A673 (cell line): ENCODE measurements at regions not wholly inside any gene's neighbourhood (a gene's known extent, or its start where the extent isn't known, plus 50 kb on each side); places are given as distances from the start of the nearest gene placed in this dataset.

ENCODE experiments used
- BruUV-seq: library from RNA; stranded (reverse); fragments of 400-500 nt; replicated peaks from 2 replicates; lab custom pipeline; 2021; lab: Mats Ljungman, UMichigan
- CTCF ChIA-PET: fragments of 300-600 bp; sonication (Branson Sonifier 250); formaldehyde crosslinking; loops from one replicate; lab custom pipeline; 2022; ENCODE audit warnings: antibody characterized with exemption; lab: Charles Lee
- POLR2A ChIA-PET: fragments of 300-600 bp; sonication (Branson Sonifier 250); formaldehyde crosslinking; loops from one replicate; lab custom pipeline; 2022; ENCODE audit warnings: antibody characterized with exemption; ENCODE audit not compliant: low non-redundant PET; lab: Charles Lee
- DNase-seq: peaks from one replicate; pipeline ENCODE4 v3.0.0-alpha.2; 2015; ENCODE audit warnings: low spot score
- H3K27ac ChIP-seq: fragments of 200-600 bp; sonication (generic); 2 replicates; pipeline ENCODE4 v1.5.1; 2016; ENCODE audit warnings: mixed run types, low read depth, mild to moderate bottlenecking, mixed read lengths, antibody characterized with exemption, low read length; ENCODE audit not compliant: poor library complexity, severe bottlenecking
- H3K27me3 ChIP-seq: fragments of 200-600 bp; sonication (generic); replicated peaks from 2 replicates; pipeline ENCODE4 v1.6.1; 2017; ENCODE audit warnings: mixed run types, low read depth, mild to moderate bottlenecking, mixed read lengths, antibody characterized with exemption, low read length; ENCODE audit not compliant: insufficient read depth, poor library complexity
- H3K36me3 ChIP-seq: fragments of 200-600 bp; sonication (generic); 2 replicates; pipeline ENCODE4 v1.6.1; 2016; ENCODE audit warnings: mixed run types, mild to moderate bottlenecking, mixed read lengths, antibody characterized with exemption, low read length; ENCODE audit not compliant: insufficient read depth, poor library complexity, severe bottlenecking
- H3K4me1 ChIP-seq: fragments of 200-600 bp; sonication (generic); 2 replicates; pipeline ENCODE4 v1.6.1; 2017; ENCODE audit warnings: mixed run types, mild to moderate bottlenecking, mixed read lengths, antibody characterized with exemption, low read length; ENCODE audit not compliant: insufficient read depth, poor library complexity, severe bottlenecking
- H3K4me3 ChIP-seq: fragments of 200-600 bp; sonication (generic); 2 replicates; pipeline ENCODE4 v1.5.1; 2016; ENCODE audit warnings: low read depth, mixed run types, mild to moderate bottlenecking, mixed read lengths, low read length; ENCODE audit not compliant: poor library complexity, severe bottlenecking
- H3K9me3 ChIP-seq: fragments of 200-600 bp; sonication (generic); 2 replicates; pipeline ENCODE4 v1.6.1; 2016; ENCODE audit warnings: mixed run types, low read depth, mild to moderate bottlenecking, mixed read lengths, antibody characterized with exemption, low read length; ENCODE audit not compliant: poor library complexity, severe bottlenecking
- EZH2 ChIP-seq: fragments of 200-600 bp; sonication (generic); IDR thresholded peaks from 2 replicates; pipeline ENCODE4 v1.6.1; 2017; ENCODE audit warnings: borderline replicate concordance, low read depth, mild to moderate bottlenecking, mixed read lengths, antibody characterized with exemption, low read length; ENCODE audit not compliant: poor library complexity, severe bottlenecking
- intact Hi-C: fragments of 100-400 bp; cut with micrococcal nuclease; formaldehyde crosslinking; loops from one replicate; pipeline ENCODE4 v1.10.0; 2022; ENCODE audit not compliant: unreplicated experiment
- TF ChIP-seq, protein P1 (sequence below): fragments of 300-800, 200-600 bp; sonication (generic); conservative IDR thresholded peaks from 2 replicates; pipeline ENCODE4 v1.5.1; 2017; ENCODE audit warnings: low read depth, mild to moderate bottlenecking, antibody characterized with exemption, low read length, moderate library complexity, mixed read lengths

DNA sequence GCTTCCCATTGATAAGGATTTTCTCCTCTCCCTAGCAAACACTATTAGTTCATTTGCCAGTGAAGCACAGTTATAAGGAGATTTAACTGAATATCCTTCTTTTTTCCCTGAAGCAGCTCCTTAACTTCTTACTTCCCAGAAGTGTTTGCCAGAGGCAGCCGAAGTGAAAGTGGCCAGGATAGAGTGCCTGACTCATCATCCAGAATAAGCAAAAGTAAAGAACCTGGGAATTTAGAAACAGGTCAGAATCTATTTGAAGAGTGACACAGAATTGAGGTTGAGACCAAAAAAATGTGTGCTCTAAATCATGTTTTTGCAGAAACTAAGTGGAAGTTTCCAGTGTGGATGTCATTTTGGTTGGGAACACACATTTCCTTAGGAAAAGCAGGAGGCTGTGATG, 249.6 kb upstream of the VWC2 start:
- CTCF ChIA-PET = no interaction called here
- H3K4me3 ChIP-seq = no peak overlapping the region
- intact Hi-C loops = no loop called here

DNA sequence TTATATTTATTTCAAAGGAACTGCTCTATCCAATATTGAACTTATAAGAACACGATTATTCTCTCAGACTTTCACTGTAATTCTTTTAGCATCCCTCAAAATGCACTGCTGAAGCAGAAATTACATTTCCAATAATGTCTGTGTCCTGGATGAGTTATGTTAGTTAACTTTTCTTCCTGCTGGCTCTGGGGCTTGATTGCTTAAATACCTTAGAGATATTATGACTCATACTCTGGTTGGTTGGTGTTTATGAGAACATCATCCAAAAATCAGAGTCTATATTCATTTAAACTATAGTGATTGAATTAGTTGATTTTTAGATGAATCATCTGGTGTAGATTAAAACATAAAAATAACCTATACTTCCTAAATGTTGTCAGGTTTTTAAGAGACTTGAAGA, 246.3 kb upstream of the VWC2 start:
- intact Hi-C loops = no loop called here
- no TSS peak for BruUV-seq
- POLR2A ChIA-PET = no interaction called here
- Histone ChIP-seq H3K4me3 (no peak overlapping the region), H3K27me3 (no peaks in the 10 kb centered on the region), H3K36me3 (no peaks in the 10 kb centered on the region), H3K4me1 (no peaks in the 10 kb centered on the region), H3K27ac (no peak overlapping the region), H3K9me3 (peaks cover 7% of the 10 kb centered on the region)
- CTCF ChIA-PET = no interaction called here
- TF ChIP-seq, protein P1, sequence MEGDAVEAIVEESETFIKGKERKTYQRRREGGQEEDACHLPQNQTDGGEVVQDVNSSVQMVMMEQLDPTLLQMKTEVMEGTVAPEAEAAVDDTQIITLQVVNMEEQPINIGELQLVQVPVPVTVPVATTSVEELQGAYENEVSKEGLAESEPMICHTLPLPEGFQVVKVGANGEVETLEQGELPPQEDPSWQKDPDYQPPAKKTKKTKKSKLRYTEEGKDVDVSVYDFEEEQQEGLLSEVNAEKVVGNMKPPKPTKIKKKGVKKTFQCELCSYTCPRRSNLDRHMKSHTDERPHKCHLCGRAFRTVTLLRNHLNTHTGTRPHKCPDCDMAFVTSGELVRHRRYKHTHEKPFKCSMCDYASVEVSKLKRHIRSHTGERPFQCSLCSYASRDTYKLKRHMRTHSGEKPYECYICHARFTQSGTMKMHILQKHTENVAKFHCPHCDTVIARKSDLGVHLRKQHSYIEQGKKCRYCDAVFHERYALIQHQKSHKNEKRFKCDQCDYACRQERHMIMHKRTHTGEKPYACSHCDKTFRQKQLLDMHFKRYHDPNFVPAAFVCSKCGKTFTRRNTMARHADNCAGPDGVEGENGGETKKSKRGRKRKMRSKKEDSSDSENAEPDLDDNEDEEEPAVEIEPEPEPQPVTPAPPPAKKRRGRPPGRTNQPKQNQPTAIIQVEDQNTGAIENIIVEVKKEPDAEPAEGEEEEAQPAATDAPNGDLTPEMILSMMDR = no peak
- no peak for TF ChIP-seq EZH2
- no peak for DNase-seq

More for the DNA sequence above, 249.6 kb upstream of the VWC2 start:
- Histone ChIP-seq H3K27ac (no peak overlapping the region), H3K27me3 (no peaks in the 10 kb centered on the region), H3K36me3 (no peaks in the 10 kb centered on the region), H3K9me3 (peaks cover 23% of the 10 kb centered on the region), H3K4me1 (no peaks in the 10 kb centered on the region)
- POLR2A ChIA-PET = no interaction called here
- TF ChIP-seq EZH2 = no peak
- TF ChIP-seq, protein P1 = no peak
- DNase-seq = no peak
- BruUV-seq = no TSS peak

DNA sequence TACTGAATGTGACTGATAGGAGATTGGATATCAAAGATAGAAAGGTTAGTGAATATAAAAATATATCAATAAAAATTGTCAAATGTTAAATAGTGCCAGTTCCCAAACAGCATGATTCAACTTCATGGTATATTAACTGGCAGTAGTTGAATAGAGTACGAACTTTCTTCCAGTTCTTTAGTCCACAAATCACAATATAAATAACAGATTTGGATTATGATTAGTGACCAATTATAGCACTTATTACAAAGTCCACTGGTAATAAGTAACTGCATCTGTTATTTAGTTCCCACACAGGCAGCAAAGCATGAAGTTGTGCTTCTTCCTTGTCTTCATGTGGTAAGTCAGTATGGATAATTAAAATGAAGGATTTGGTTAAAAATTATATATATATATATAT, 243.0 kb upstream of the VWC2 start:
- Histone ChIP-seq H3K9me3 (peaks cover 10% of the 10 kb centered on the region), H3K4me3 (no peak overlapping the region), H3K36me3 (no peaks in the 10 kb centered on the region), H3K27ac (no peak overlapping the region), H3K27me3 (no peaks in the 10 kb centered on the region), H3K4me1 (no peaks in the 10 kb centered on the region)
- POLR2A ChIA-PET = no interaction called here
- BruUV-seq = no TSS peak
- DNase-seq = no peak
- intact Hi-C loops = no loop called here
- CTCF ChIA-PET = no interaction called here
- TF ChIP-seq, protein P1 = no peak
- no peak for TF ChIP-seq EZH2
